Spleen (tissue), 11 donors: ENCODE measurements at regions not wholly inside any gene's neighbourhood (a gene's known extent, or its start where the extent isn't known, plus 50 kb on each side); places are given as distances from the start of the nearest gene placed in this dataset.
A peak's percentile ranks its signal among the peaks of the same experiment; 100 is the strongest.

Experiments
- DNase-seq: peaks from one replicate; pipeline ENCODE4 v3.0.0-alpha.2; 2020
- H3K27ac ChIP-seq, 8 donors: fragments of 200-600 bp; sonication (generic) in 7 of 8; 1 replicate in 4 of 8; 2 replicates in 4 of 8; pipeline versions ENCODE4 v1.5.0 to v1.8.0; 2016 to 2021; ENCODE audit warnings: inconsistent platforms in 4 of 8, mild to moderate bottlenecking in 4 of 8, moderate library complexity in 1 of 8
- H3K27me3 ChIP-seq, 7 donors: fragments of 200-600 bp; sonication (generic) in 6 of 7; replicated peaks in 1 of 7; 1 replicate in 4 of 7; 2 replicates in 3 of 7; pipeline versions ENCODE4 v1.5.0 to v1.8.0; 2016 to 2021; ENCODE audit warnings: inconsistent platforms in 3 of 7, mild to moderate bottlenecking in 1 of 7
- H3K36me3 ChIP-seq, 6 donors: fragments of 200-600 bp; sonication (generic) in 5 of 6; 1 replicate in 4 of 6; 2 replicates in 2 of 6; pipeline versions ENCODE4 v1.5.0 to v1.8.0; 2016 to 2021; ENCODE audit warnings: inconsistent platforms in 2 of 6
- H3K4me1 ChIP-seq, 6 donors: fragments of 200-600 bp; sonication (generic) in 5 of 6; 1 replicate in 3 of 6; 2 replicates in 3 of 6; pipeline versions ENCODE4 v1.5.0 to v1.8.0; 2016 to 2021; ENCODE audit warnings: inconsistent platforms in 3 of 6
- H3K4me3 ChIP-seq, 8 donors: fragments of 200-600 bp; sonication (generic) in 7 of 8; 1 replicate in 4 of 8; 2 replicates in 4 of 8; pipeline versions ENCODE4 v1.5.0 to v1.8.0; 2016 to 2021; ENCODE audit warnings: inconsistent platforms in 4 of 8, mild to moderate bottlenecking in 4 of 8, moderate library complexity in 2 of 8
- H3K9me3 ChIP-seq, 8 donors: fragments of 200-600 bp; sonication (generic) in 7 of 8; 1 replicate in 4 of 8; 2 replicates in 4 of 8; pipeline versions ENCODE4 v1.5.0 to v1.8.0; 2016 to 2021; ENCODE audit warnings: inconsistent platforms in 4 of 8
- CTCF ChIP-seq, 11 experiments: fragments of 200-600 bp in 7 of 11; fragments of 450-650 bp in 4 of 11; sonication (generic) in 4 of 11; IDR thresholded peaks in 8 of 11; conservative IDR thresholded peaks in 3 of 11; 1 replicate in 7 of 11; 2 replicates in 4 of 11; pipeline versions ENCODE4 v1.4.0 to v1.8.0; 2016 to 2021; ENCODE audit warnings: antibody characterized with exemption in 11 of 11, inconsistent platforms in 4 of 11, mild to moderate bottlenecking in 1 of 11
- POLR2A ChIP-seq, 3 donors: fragments of 450-650 bp; IDR thresholded peaks; one replicate each; pipeline ENCODE4 v1.5.1; 2017; ENCODE audit warnings: antibody characterized with exemption in 3 of 3, mild to moderate bottlenecking in 1 of 3
- POLR2AphosphoS5 ChIP-seq, 3 donors: sonication (generic); formaldehyde crosslinking; IDR thresholded peaks; one replicate each; pipeline ENCODE4 v1.5.1; 2017; ENCODE audit warnings: antibody characterized with exemption in 3 of 3
- WGBS, 5 donors: extraction: QIAGEN DNeasy Blood & Tissue Kit in 3 of 5; methylation state at CpG; one replicate each; pipeline versions ENCODE4 v1.1.5 to v1.1.7; 2013 to 2018; 5-methylcytosine and 5-hydroxymethylcytosine counted together
- intact Hi-C: fragments of 100-400 bp; cut with DNase I; formaldehyde crosslinking; loops from one replicate; pipeline ENCODE4 v1.15.0; 2023; ENCODE audit warnings: low total_unique reads
- donor health status: healthy with polysubstance abuse.
- donor health status: DM: no; HTN: no; CAD: no; lungs with moderate emphysema.
- donor health status: DM: no; HTN: no; CAD: no.
- donor health status: Bipolar disorder and iron deficiency.
- donor health status: healthy.
- donor health status: DM: no; HTN: no; CAD: no.
- donor health status: DM: yes; HTN: yes; CAD: no.

GRCh38 chr15:97745481-97746071 lies 214.9 kb upstream of the ARRDC4 start:
- intact Hi-C loops = no loop called here
- WGBS, 5 donors = 34 to 71% (median 58%) methylated on average over 8 of the region's 8 CpGs
- H3K9me3 ChIP-seq = peaks cover 0 to 7% (median 0%) of the 10 kb centered on the region in 8 donors

GRCh38 chr15:97747342-97747741 lies 213.2 kb upstream of the ARRDC4 start:
- DNase-seq = no peak
- H3K36me3 ChIP-seq = no peaks in the 10 kb centered on the region
- H3K27me3 ChIP-seq = peaks cover 0 to 10% (median 0%) of the 10 kb centered on the region in 7 donors
- H3K27ac ChIP-seq = no peak overlapping the region
- H3K4me1 ChIP-seq = no peaks in the 10 kb centered on the region
- intact Hi-C loops = no loop called here
- H3K4me3 ChIP-seq = no peak overlapping the region
- TF ChIP-seq POLR2AphosphoS5 (IDR thresholded peaks at IDR 0.05) (no peak), POLR2A (IDR thresholded peaks at IDR 0.05) (no peak), CTCF (IDR thresholded peaks at IDR 0.05 in 8 of 11, conservative IDR thresholded peaks at IDR 0.05 in 3 of 11) (no peak)
- 53 to 74% (median 68%) methylated on average over 5 of the region's 5 CpGs for WGBS, 5 donors
- H3K9me3 ChIP-seq = peaks cover 0 to 7% (median 0%) of the 10 kb centered on the region in 8 donors

More at GRCh38 chr15:97745481-97746071, 214.9 kb upstream of the ARRDC4 start:
- H3K4me3 ChIP-seq = no peak overlapping the region
- H3K27ac ChIP-seq = no peak overlapping the region
- H3K36me3 ChIP-seq = no peaks in the 10 kb centered on the region
- H3K4me1 ChIP-seq = no peaks in the 10 kb centered on the region
- peaks cover 0 to 10% (median 0%) of the 10 kb centered on the region in 7 donors for H3K27me3 ChIP-seq
- no peak for DNase-seq
- no peak for TF ChIP-seq POLR2AphosphoS5 (IDR thresholded peaks at IDR 0.05)
- no peak for TF ChIP-seq POLR2A (IDR thresholded peaks at IDR 0.05)
- TF ChIP-seq CTCF (IDR thresholded peaks at IDR 0.05 in 8 of 11, conservative IDR thresholded peaks at IDR 0.05 in 3 of 11) = peak in 7 of 11 experiments; percentile 17 to 63 (median 48)

- intact Hi-C loops = no loop called here
- Histone ChIP-seq H3K9me3 (peaks cover 0 to 7% (median 0%) of the 10 kb centered on the region in 8 donors), H3K27ac (no peak overlapping the region), H3K4me1 (no peaks in the 10 kb centered on the region), H3K36me3 (no peaks in the 10 kb centered on the region), H3K4me3 (no peak overlapping the region), H3K27me3 (peaks cover 0 to 10% (median 0%) of the 10 kb centered on the region in 7 donors)
- no peak for TF ChIP-seq POLR2A (IDR thresholded peaks at IDR 0.05)
- TF ChIP-seq CTCF (IDR thresholded peaks at IDR 0.05 in 8 of 11, conservative IDR thresholded peaks at IDR 0.05 in 3 of 11) = no peak
- TF ChIP-seq POLR2AphosphoS5 (IDR thresholded peaks at IDR 0.05) = no peak
- 79 to 96% (median 87%) methylated on average over 5 of the region's 5 CpGs for WGBS, 5 donors
- no peak for DNase-seq
Measured at GRCh38 chr15:97748576-97748975, 211.9 kb upstream of the ARRDC4 start.

GRCh38 chr15:97750060-97750459 lies 210.4 kb upstream of the ARRDC4 start:
- no peaks in the 10 kb centered on the region for H3K36me3 ChIP-seq
- no peak for DNase-seq
- intact Hi-C loops = no loop called here
- no peak overlapping the region for H3K27ac ChIP-seq
- no peak overlapping the region for H3K4me3 ChIP-seq
- H3K27me3 ChIP-seq = peaks cover 0 to 10% (median 0%) of the 10 kb centered on the region in 7 donors
- 64 to 76% (median 69%) methylated on average over 7 of the region's 7 CpGs for WGBS, 5 donors
- TF ChIP-seq POLR2AphosphoS5 (IDR thresholded peaks at IDR 0.05) (no peak), POLR2A (IDR thresholded peaks at IDR 0.05) (no peak), CTCF (IDR thresholded peaks at IDR 0.05 in 8 of 11, conservative IDR thresholded peaks at IDR 0.05 in 3 of 11) (no peak)
- H3K9me3 ChIP-seq = peaks cover 0 to 5% (median 0%) of the 10 kb centered on the region in 8 donors
- no peaks in the 10 kb centered on the region for H3K4me1 ChIP-seq
